HEK293 (cell line): ENCODE measurements at regions not wholly inside any gene's neighbourhood (a gene's known extent, or its start where the extent isn't known, plus 50 kb on each side); places are given as distances from the start of the nearest gene placed in this dataset.

Experiments
- CTCF ChIA-PET: fragments of 350-600 bp; formaldehyde crosslinking; extraction: SDS; loops from one replicate; lab custom pipeline; 2021; ENCODE audit warnings: antibody characterized with exemption; lab: Yijun Ruan, JAX
- POLR2A ChIA-PET: fragments of 300-600 bp; formaldehyde crosslinking; extraction: SDS; loops from one replicate; lab custom pipeline; 2020; ENCODE audit warnings: antibody characterized with exemption, inconsistent platforms; lab: Yijun Ruan, JAX
- H3K27ac ChIP-seq: fragments of 200-500 bp; sonication (Bioruptor generic); 2 replicates; pipeline ENCODE4 v1.5.1; 2014; ENCODE audit warnings: low read depth, low read length, control low read depth, inconsistent platforms; ENCODE audit errors: extremely low read depth
- H3K36me3 ChIP-seq, 2 experiments: fragments of 200-500 bp in 1 of 2; sonication (Bioruptor generic) in 1 of 2; 1 replicate in 1 of 2; 2 replicates in 1 of 2; pipeline ENCODE4 v1.5.1; 2014 to 2017; ENCODE audit warnings: inconsistent platforms in 2 of 2, low read length in 2 of 2; ENCODE audit not compliant: control insufficient read depth in 2 of 2, insufficient read depth in 1 of 2
- H3K4me1 ChIP-seq: fragments of 200-500 bp; sonication (Bioruptor generic); 2 replicates; pipeline ENCODE4 v1.5.1; 2014; ENCODE audit warnings: mild to moderate bottlenecking, low read length, inconsistent platforms; ENCODE audit not compliant: control insufficient read depth, insufficient read depth
- H3K4me3 ChIP-seq: 2 replicates; pipeline ENCODE4 v1.5.1; 2011; ENCODE audit warnings: low read depth, mild to moderate bottlenecking, control low read depth, low read length, moderate library complexity
- H3K9me3 ChIP-seq: fragments of 200-500 bp; sonication (Bioruptor generic); 2 replicates; pipeline ENCODE4 v1.5.1; 2014; ENCODE audit warnings: low read depth, low read length, inconsistent platforms; ENCODE audit not compliant: control insufficient read depth, insufficient read depth
- GLIS2 ChIP-seq: fragments of 450-650 bp; formaldehyde crosslinking; IDR thresholded peaks from 2 replicates; pipeline ENCODE4 v1.5.1; 2016; ENCODE audit warnings: missing biosample characterization, missing genetic modification characterization
- IKZF3 ChIP-seq: fragments of 450-650 bp; IDR thresholded peaks from 2 replicates; pipeline ENCODE4 v1.5.0; 2018; ENCODE audit warnings: missing biosample characterization, mild to moderate bottlenecking, missing genetic modification characterization, moderate library complexity
- OVOL3 ChIP-seq: fragments of 450-650 bp; formaldehyde crosslinking; IDR thresholded peaks from 2 replicates; pipeline ENCODE4 v1.5.1; 2016; ENCODE audit warnings: missing biosample characterization, missing genetic modification characterization
- PRDM4 ChIP-seq: fragments of 450-650 bp; formaldehyde crosslinking; IDR thresholded peaks from 2 replicates; pipeline ENCODE4 v1.5.1; 2017; ENCODE audit warnings: missing biosample characterization, missing genetic modification characterization
- PRDM6 ChIP-seq: fragments of 450-650 bp; formaldehyde crosslinking; IDR thresholded peaks from 2 replicates; pipeline ENCODE4 v1.5.1; 2017; ENCODE audit warnings: missing biosample characterization, missing genetic modification characterization
- TSHZ1 ChIP-seq: fragments of 450-650 bp; formaldehyde crosslinking; IDR thresholded peaks from 2 replicates; pipeline ENCODE4 v1.5.1; 2016; ENCODE audit warnings: missing biosample characterization, missing genetic modification characterization, borderline replicate concordance
- ZBTB8A ChIP-seq: fragments of 450-650 bp; formaldehyde crosslinking; IDR thresholded peaks from 2 replicates; pipeline ENCODE4 v1.5.1; 2016; ENCODE audit warnings: missing biosample characterization, missing genetic modification characterization
- ZNF133 ChIP-seq: fragments of 450-650 bp; formaldehyde crosslinking; IDR thresholded peaks from 2 replicates; pipeline ENCODE4 v1.5.1; 2016; ENCODE audit warnings: missing biosample characterization, missing genetic modification characterization
- ZNF157 ChIP-seq: fragments of 450-650 bp; formaldehyde crosslinking; IDR thresholded peaks from 2 replicates; pipeline ENCODE4 v1.5.1; 2016; ENCODE audit warnings: missing biosample characterization, missing genetic modification characterization
- ZNF18 ChIP-seq: fragments of 450-650 bp; formaldehyde crosslinking; IDR thresholded peaks from 2 replicates; pipeline ENCODE4 v1.5.1; 2016; ENCODE audit warnings: missing biosample characterization, missing genetic modification characterization
- ZNF23 ChIP-seq: fragments of 450-650 bp; formaldehyde crosslinking; IDR thresholded peaks from 2 replicates; pipeline ENCODE4 v1.5.1; 2016; ENCODE audit warnings: missing biosample characterization, missing genetic modification characterization, borderline replicate concordance
- ZNF311 ChIP-seq: fragments of 450-650 bp; formaldehyde crosslinking; IDR thresholded peaks from 2 replicates; pipeline ENCODE4 v1.5.1; 2017; ENCODE audit warnings: missing biosample characterization, missing genetic modification characterization, borderline replicate concordance
- ZNF404 ChIP-seq: fragments of 450-650 bp; formaldehyde crosslinking; IDR thresholded peaks from 2 replicates; pipeline ENCODE4 v1.5.1; 2017; ENCODE audit warnings: missing biosample characterization, missing genetic modification characterization
- ZNF416 ChIP-seq: fragments of 450-650 bp; formaldehyde crosslinking; IDR thresholded peaks from 2 replicates; pipeline ENCODE4 v1.5.1; 2016; ENCODE audit warnings: missing biosample characterization, missing genetic modification characterization
- ZNF423 ChIP-seq: fragments of 450-650 bp; formaldehyde crosslinking; IDR thresholded peaks from 2 replicates; pipeline ENCODE4 v1.5.1; 2016; ENCODE audit warnings: missing biosample characterization, missing genetic modification characterization
- ZNF433 ChIP-seq: fragments of 450-650 bp; formaldehyde crosslinking; IDR thresholded peaks from 2 replicates; pipeline ENCODE4 v1.5.1; 2016; ENCODE audit warnings: missing biosample characterization, missing genetic modification characterization, low read depth
- ZNF501 ChIP-seq: fragments of 450-650 bp; formaldehyde crosslinking; IDR thresholded peaks from 2 replicates; pipeline ENCODE4 v1.5.1; 2016; ENCODE audit warnings: missing biosample characterization, missing genetic modification characterization
- ZNF677 ChIP-seq: fragments of 450-650 bp; IDR thresholded peaks from 2 replicates; pipeline ENCODE4 v1.5.0; 2018; ENCODE audit warnings: missing biosample characterization, mild to moderate bottlenecking, missing genetic modification characterization, moderate library complexity
- ZNF76 ChIP-seq: fragments of 450-650 bp; formaldehyde crosslinking; IDR thresholded peaks from 2 replicates; pipeline ENCODE4; 2016; ENCODE audit warnings: low read depth, missing biosample characterization, missing genetic modification characterization, borderline replicate concordance
- ZNF843 ChIP-seq: fragments of 450-650 bp; formaldehyde crosslinking; IDR thresholded peaks from 2 replicates; pipeline ENCODE4 v1.5.1; 2016; ENCODE audit warnings: missing biosample characterization, missing genetic modification characterization

- ChIA-PET POLR2A (no interaction called here), CTCF (interaction anchor here (0.7 to 3.2 kb wide), 8 partner anchors 11 to 473 kb away, joined by 3 to 33 read pairs (median 4); no protein-coding TSS in a partner anchor)
- no peaks in the 10 kb centered on the region for H3K9me3 ChIP-seq
- TF ChIP-seq PRDM4 (tag by site-specific recombination), result no peak
- no peak for TF ChIP-seq ZNF501 (tag by site-specific recombination)
- TF ChIP-seq ZNF416 (tag by site-specific recombination), result no peak
- no peak for TF ChIP-seq ZNF311 (tag by site-specific recombination)
- TF ChIP-seq PRDM6 (tag by site-specific recombination), result no peak
- no peak for TF ChIP-seq ZNF404
- TF ChIP-seq ZNF18 (tag by site-specific recombination), result no peak
- TF ChIP-seq ZNF76 (tag by site-specific recombination), result no peak
- no peak for TF ChIP-seq ZNF677 (tag by site-specific recombination)
- TF ChIP-seq ZNF423 (tag by site-specific recombination), result no peak
- no peak for TF ChIP-seq ZNF843 (tag by site-specific recombination)
- no peak for TF ChIP-seq ZNF157 (tag by site-specific recombination)
- no peak for TF ChIP-seq ZBTB8A
- no peak for TF ChIP-seq IKZF3 (tag by site-specific recombination)
- TF ChIP-seq OVOL3 (tag by site-specific recombination), result no peak
- TF ChIP-seq ZNF23 (tag by site-specific recombination), result no peak
- TF ChIP-seq TSHZ1 (tag by site-specific recombination), result no peak
- no peak for TF ChIP-seq GLIS2
- no peak for TF ChIP-seq ZNF133
- TF ChIP-seq ZNF433, result no peak
- no peaks in the 10 kb centered on the region for H3K4me1 ChIP-seq
- no peak overlapping the region for H3K27ac ChIP-seq
- no peak overlapping the region for H3K4me3 ChIP-seq
- no peaks in the 10 kb centered on the region for H3K36me3 ChIP-seq
These were observed 119.2 kb downstream of the S1PR1 start for GRCh38 chr1:101356013-101356412.
